ENCODE measurements at regions not wholly inside any gene's neighbourhood (a gene's known extent, or its start where the extent isn't known, plus 50 kb on each side); places are given as distances from the start of the nearest gene placed in this dataset.

DNA sequence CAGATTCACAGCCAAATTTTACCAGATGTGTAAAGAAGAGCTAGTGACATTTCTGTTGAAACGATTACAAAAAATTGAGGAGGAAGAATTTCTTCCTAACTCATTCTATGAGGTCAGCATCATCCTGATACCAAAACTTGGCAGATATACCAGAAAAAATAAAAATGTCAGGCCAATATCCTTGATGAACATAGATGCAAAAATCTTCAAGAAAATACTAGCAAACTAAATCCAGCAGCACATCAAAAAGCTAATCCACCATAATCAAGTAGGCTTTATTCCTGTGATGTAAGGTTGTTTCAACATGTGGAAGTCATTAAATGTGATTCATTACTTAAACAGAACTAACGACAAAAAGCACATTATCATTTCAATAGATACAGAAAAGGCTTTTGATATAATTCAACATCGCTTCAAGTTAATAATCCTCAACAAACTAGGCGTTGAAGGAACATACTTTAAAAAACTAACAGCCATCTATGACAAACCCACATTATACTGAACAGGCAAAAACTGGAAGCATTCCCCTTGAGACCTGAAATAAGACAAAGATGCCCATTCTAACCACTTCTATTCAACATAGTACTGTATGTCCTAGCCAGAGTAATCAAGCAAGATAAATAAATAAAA lies 807.7 kb upstream of the ZWINT start:
- Histone ChIP-seq H3K27me3 (no peaks in the 10 kb centered on the region), H3K27ac (no peak overlapping the region), H3K9me3 (no peaks in the 10 kb centered on the region), H3K36me3 (no peaks in the 10 kb centered on the region), H3K4me3 (no peak overlapping the region), H3K4me1 (no peaks in the 10 kb centered on the region)
- intact Hi-C loops (cut with DNase I) = no loop called here
- no peak for DNase-seq (ENCODE audit: low spot score in 2 of 2)
- TF ChIP-seq, protein P1, sequence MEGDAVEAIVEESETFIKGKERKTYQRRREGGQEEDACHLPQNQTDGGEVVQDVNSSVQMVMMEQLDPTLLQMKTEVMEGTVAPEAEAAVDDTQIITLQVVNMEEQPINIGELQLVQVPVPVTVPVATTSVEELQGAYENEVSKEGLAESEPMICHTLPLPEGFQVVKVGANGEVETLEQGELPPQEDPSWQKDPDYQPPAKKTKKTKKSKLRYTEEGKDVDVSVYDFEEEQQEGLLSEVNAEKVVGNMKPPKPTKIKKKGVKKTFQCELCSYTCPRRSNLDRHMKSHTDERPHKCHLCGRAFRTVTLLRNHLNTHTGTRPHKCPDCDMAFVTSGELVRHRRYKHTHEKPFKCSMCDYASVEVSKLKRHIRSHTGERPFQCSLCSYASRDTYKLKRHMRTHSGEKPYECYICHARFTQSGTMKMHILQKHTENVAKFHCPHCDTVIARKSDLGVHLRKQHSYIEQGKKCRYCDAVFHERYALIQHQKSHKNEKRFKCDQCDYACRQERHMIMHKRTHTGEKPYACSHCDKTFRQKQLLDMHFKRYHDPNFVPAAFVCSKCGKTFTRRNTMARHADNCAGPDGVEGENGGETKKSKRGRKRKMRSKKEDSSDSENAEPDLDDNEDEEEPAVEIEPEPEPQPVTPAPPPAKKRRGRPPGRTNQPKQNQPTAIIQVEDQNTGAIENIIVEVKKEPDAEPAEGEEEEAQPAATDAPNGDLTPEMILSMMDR (IDR thresholded peaks at IDR 0.05) = no peak

- intact Hi-C loops (cut with DNase I) = no loop called here
- no peaks in the 10 kb centered on the region for H3K36me3 ChIP-seq
- H3K27me3 ChIP-seq = no peaks in the 10 kb centered on the region
- no peaks in the 10 kb centered on the region for H3K9me3 ChIP-seq
- H3K27ac ChIP-seq = no peak overlapping the region
- H3K4me1 ChIP-seq = no peaks in the 10 kb centered on the region
- no peak for DNase-seq (ENCODE audit: low spot score in 2 of 2)
- no peak overlapping the region for H3K4me3 ChIP-seq
- TF ChIP-seq, protein P1 (IDR thresholded peaks at IDR 0.05) = no peak
Observed at GRCh38 chr10:57165671-57166070, 804.6 kb upstream of the ZWINT start.

GRCh38 chr10:57162231-57162630 lies 801.2 kb upstream of the ZWINT start:
- H3K4me3 ChIP-seq = no peak overlapping the region
- DNase-seq (ENCODE audit: low spot score in 2 of 2) = no peak
- no peak overlapping the region for H3K27ac ChIP-seq
- H3K9me3 ChIP-seq = no peaks in the 10 kb centered on the region
- no peaks in the 10 kb centered on the region for H3K4me1 ChIP-seq
- TF ChIP-seq, protein P1 (IDR thresholded peaks at IDR 0.05) = no peak
- H3K36me3 ChIP-seq = no peaks in the 10 kb centered on the region
- H3K27me3 ChIP-seq = no peaks in the 10 kb centered on the region
- intact Hi-C loops (cut with DNase I) = no loop called here

GRCh38 chr10:57161157-57161556 lies 800.1 kb upstream of the ZWINT start:
- DNase-seq (ENCODE audit: low spot score in 2 of 2) = no peak
- no peaks in the 10 kb centered on the region for H3K27me3 ChIP-seq
- no peaks in the 10 kb centered on the region for H3K36me3 ChIP-seq
- H3K4me1 ChIP-seq = no peaks in the 10 kb centered on the region
- no peak overlapping the region for H3K27ac ChIP-seq
- TF ChIP-seq, protein P1 (IDR thresholded peaks at IDR 0.05) = no peak
- H3K4me3 ChIP-seq = no peak overlapping the region
- intact Hi-C loops (cut with DNase I) = no loop called here
- no peaks in the 10 kb centered on the region for H3K9me3 ChIP-seq

GRCh38 chr10:57145548-57145947 lies 784.5 kb upstream of the ZWINT start:
- DNase-seq (ENCODE audit: low spot score in 2 of 2) = no peak
- Histone ChIP-seq H3K4me1 (no peaks in the 10 kb centered on the region), H3K9me3 (no peaks in the 10 kb centered on the region), H3K36me3 (no peaks in the 10 kb centered on the region), H3K27me3 (no peaks in the 10 kb centered on the region), H3K27ac (no peak overlapping the region), H3K4me3 (no peak overlapping the region)
- TF ChIP-seq, protein P1 (IDR thresholded peaks at IDR 0.05) = no peak
- intact Hi-C loops (cut with DNase I) = no loop called here
